M059J (cell line): ENCODE measurements at regions not wholly inside any gene's neighbourhood (a gene's known extent, or its start where the extent isn't known, plus 50 kb on each side); places are given as distances from the start of the nearest gene placed in this dataset.
"Not testable (repeated sequence)": the region's sequence is repeated elsewhere in the genome, so short reads cannot be mapped to it uniquely, and the experiment has no call there.

Source experiments
- DNase-seq: peaks from one replicate; pipeline ENCODE4 v3.0.0-alpha.2; 2012; ENCODE audit warnings: low read depth

- no peak for DNase-seq
Observed at GRCh38 chr17:43315858-43316521, 82.2 kb upstream of the RNU2-1 start.

GRCh38 chr17:43315369-43315768 lies 81.6 kb upstream of the RNU2-1 start:
- no peak for DNase-seq

DNA sequence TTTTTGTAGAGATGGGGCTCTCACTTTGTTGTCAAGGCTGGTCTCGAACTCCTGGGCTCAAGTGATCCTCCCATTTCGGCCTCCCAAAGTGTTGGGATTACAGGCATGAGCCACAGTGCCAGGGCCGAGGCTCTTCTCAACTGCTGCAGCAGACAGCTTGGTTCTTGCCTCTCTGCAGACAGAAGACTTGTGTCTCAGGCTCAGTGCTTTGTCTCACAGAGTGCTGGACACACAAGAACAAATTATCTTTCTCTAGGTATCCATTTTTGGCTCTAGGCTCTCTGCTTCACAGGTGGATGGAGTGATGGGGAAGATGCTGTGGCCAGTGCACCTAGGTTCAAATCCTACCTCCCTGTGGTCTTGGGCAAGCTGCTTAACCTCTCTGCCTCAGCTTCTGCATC lies 80.8 kb upstream of the RNU2-1 start:
- peak; percentile 9 for DNase-seq

- no peak for DNase-seq
Observed at GRCh38 chr17:43312011-43312410, 78.2 kb upstream of the RNU2-1 start.

DNA sequence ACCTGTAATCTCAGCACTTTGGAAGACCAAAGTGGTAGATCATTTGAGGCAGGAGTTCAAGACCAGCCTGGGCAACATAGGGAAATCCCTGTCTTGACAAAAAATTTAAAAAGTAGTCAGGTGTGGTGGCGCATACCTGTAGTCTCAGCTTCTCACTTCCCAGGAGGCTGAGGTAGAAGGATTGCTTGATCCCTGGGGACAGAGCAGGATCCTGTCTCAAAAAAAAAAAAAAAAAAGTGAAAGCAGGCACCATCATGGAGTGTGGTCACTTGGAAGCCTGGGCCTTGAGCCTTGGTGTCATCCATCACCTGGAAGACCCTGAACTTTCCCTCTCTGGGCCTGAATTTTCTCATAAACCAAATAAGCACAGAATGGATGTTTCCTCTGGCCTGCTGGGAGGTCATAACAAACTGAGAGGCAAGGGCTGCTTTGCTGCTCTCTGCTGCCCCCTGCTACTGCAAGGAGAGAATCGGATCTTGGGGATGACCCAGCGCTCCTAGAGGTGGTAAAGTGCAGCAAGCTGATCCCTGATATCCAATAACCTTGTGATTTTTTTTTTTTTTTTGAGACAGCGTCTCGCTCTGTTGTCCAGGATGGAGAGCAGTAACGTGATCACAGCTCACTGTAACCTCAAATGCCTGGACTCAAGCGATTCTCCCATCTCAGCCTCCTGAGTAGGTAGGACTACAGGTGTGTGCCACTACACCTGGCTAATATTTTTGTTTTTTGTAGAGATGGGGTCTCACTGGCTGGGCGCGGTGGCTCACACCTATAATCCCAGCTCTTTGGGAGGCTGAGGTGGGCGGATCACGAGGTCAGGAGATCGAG lies 75.9 kb upstream of the RNU2-1 start:
- no peak for DNase-seq

GRCh38 chr17:43308999-43309398 lies 75.2 kb upstream of the RNU2-1 start:
- no peak for DNase-seq

GRCh38 chr17:43304792-43305191 lies 71.0 kb upstream of the RNU2-1 start:
- not testable (repeated sequence) for DNase-seq

GRCh38 chr17:43303049-43303448 lies 69.3 kb upstream of the RNU2-1 start:
- not testable (repeated sequence) for DNase-seq

GRCh38 chr17:43299300-43300076 lies 65.7 kb upstream of the RNU2-1 start:
- DNase-seq, result not testable (repeated sequence)

DNA sequence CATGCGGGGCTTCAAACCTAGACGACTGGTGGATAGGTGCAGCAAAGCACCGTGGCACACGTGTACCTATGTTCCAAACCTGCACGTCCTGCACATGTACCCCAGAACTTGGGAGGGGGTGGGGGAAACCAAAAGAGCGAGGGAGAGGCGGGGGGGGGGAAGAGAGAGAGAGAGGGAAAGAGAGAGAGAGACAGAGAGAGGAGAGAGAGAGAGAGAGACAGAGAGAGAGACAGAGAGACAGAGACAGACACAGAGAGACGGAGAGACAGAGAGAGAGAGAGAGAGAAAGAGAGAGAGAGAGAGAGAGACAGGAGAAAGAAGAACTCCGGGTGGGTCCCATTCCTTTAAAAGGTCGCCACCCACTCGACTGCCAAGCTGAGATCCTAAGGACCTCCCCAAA lies 55.9 kb upstream of the RNU2-1 start:
- not testable (repeated sequence) for DNase-seq

GRCh38 chr17:43283606-43284005 lies 49.8 kb upstream of the RNU2-1 start:
- DNase-seq, result not testable (repeated sequence)
